HG03045 (cell line): ENCODE measurements at regions not wholly inside any gene's neighbourhood (a gene's known extent, or its start where the extent isn't known, plus 50 kb on each side); places are given as distances from the start of the nearest gene placed in this dataset.
"Not testable (repeated sequence)": the region's sequence is repeated elsewhere in the genome, so short reads cannot be mapped to it uniquely, and the experiment has no call there.

Experiments
- ATAC-seq: cut with Tn5 transposase; IDR thresholded peaks from one replicate; pipeline ENCODE4 v1.9.1; 2021; ENCODE audit warnings: mild to moderate bottlenecking, moderate library complexity; ENCODE audit not compliant: unreplicated experiment

- ATAC-seq: no peak
These were observed 297.3 kb downstream of the GUCY2F start for GRCh38 chrX:109184506-109185139.

- no peak for ATAC-seq
These were observed 309.7 kb downstream of the GUCY2F start for GRCh38 chrX:109172091-109172602.

GRCh38 chrX:109155161-109155560, 326.7 kb downstream of the GUCY2F start:
- ATAC-seq: no peak

- not testable (repeated sequence) for ATAC-seq
These were observed 337.7 kb downstream of the GUCY2F start for GRCh38 chrX:109144173-109144572.

GRCh38 chrX:109140463-109140862, 341.4 kb downstream of the GUCY2F start:
- ATAC-seq: no peak

- ATAC-seq: no peak
These were observed 347.1 kb downstream of the GUCY2F start for GRCh38 chrX:109134777-109135176.

- no peak for ATAC-seq
These were observed 356.6 kb downstream of the GUCY2F start for GRCh38 chrX:109125304-109125703.

GRCh38 chrX:109089359-109089758, 353.0 kb upstream of the IRS4 start:
- no peak for ATAC-seq

GRCh38 chrX:109077788-109078187, 341.4 kb upstream of the IRS4 start:
- ATAC-seq: no peak

- not testable (repeated sequence) for ATAC-seq
These were observed 317.8 kb upstream of the IRS4 start for GRCh38 chrX:109054181-109054581.

- ATAC-seq: no peak
These were observed 313.5 kb upstream of the IRS4 start for GRCh38 chrX:109049903-109050302.

- no peak for ATAC-seq
These were observed 313.1 kb upstream of the IRS4 start for GRCh38 chrX:109049416-109049815.

- ATAC-seq: no peak
These were observed 303.7 kb upstream of the IRS4 start for GRCh38 chrX:109040057-109040456.

- ATAC-seq: no peak
These were observed 300.3 kb upstream of the IRS4 start for GRCh38 chrX:109036624-109037023.

GRCh38 chrX:108993909-108994308, 257.5 kb upstream of the IRS4 start:
- ATAC-seq: no peak

GRCh38 chrX:108972899-108973298, 236.5 kb upstream of the IRS4 start:
- not testable (repeated sequence) for ATAC-seq

GRCh38 chrX:108947205-108947604, 210.8 kb upstream of the IRS4 start:
- ATAC-seq: no peak

GRCh38 chrX:108946531-108946930, 210.2 kb upstream of the IRS4 start:
- no peak for ATAC-seq

- no peak for ATAC-seq
These were observed 209.6 kb upstream of the IRS4 start for GRCh38 chrX:108945883-108946523.

GRCh38 chrX:108914791-108915190, 178.4 kb upstream of the IRS4 start:
- no peak for ATAC-seq

- ATAC-seq: not testable (repeated sequence)
These were observed 167.5 kb upstream of the IRS4 start for GRCh38 chrX:108903831-108904230.

- ATAC-seq: no peak
These were observed 164.0 kb upstream of the IRS4 start for GRCh38 chrX:108900333-108900732.
